SK-N-SH treated with all-trans-retinoic acid at 6 μM for 48 hours (cell line): ENCODE measurements at regions not wholly inside any gene's neighbourhood (a gene's known extent, or its start where the extent isn't known, plus 50 kb on each side); places are given as distances from the start of the nearest gene placed in this dataset.

Experiments used
- ATAC-seq: fragments of 200-7000 bp; cut with Tn5 transposase; 3 replicates; pipeline ENCODE4 v1.9.1; 2020; ENCODE audit warnings: mild to moderate bottlenecking, moderate library complexity
- ARNTL ChIP-seq: fragments of 450-650 bp; formaldehyde crosslinking; IDR thresholded peaks from 2 replicates; pipeline ENCODE4 v1.5.0; 2020; ENCODE audit warnings: low read depth, mild to moderate bottlenecking, moderate library complexity, borderline replicate concordance
- BACH2 ChIP-seq: fragments of 250-450 bp; sonication (Bioruptor Pico); IDR thresholded peaks from 2 replicates; pipeline ENCODE4 v1.9.0; 2021; ENCODE audit warnings: mild to moderate bottlenecking, borderline replicate concordance
- CSDC2 ChIP-seq: fragments of 250-450 bp; sonication (Bioruptor Pico); IDR thresholded peaks from 2 replicates; pipeline ENCODE4 v1.5.0; 2020; ENCODE audit warnings: mild to moderate bottlenecking, moderate library complexity
- ISL1 ChIP-seq: fragments of 250-450 bp; sonication (Bioruptor Pico); IDR thresholded peaks from 2 replicates; pipeline ENCODE4 v2.1.2; 2022; ENCODE audit warnings: mild to moderate bottlenecking, moderate library complexity
- OSR1 ChIP-seq: fragments of 250-450 bp; sonication (Bioruptor Pico); IDR thresholded peaks from 2 replicates; pipeline ENCODE4 v1.8.0; 2022; ENCODE audit warnings: moderate library complexity, mild to moderate bottlenecking, inconsistent platforms
- PPARA ChIP-seq: fragments of 250-450 bp; sonication (Bioruptor Pico); IDR thresholded peaks from 2 replicates; pipeline ENCODE4 v1.5.0; 2020; ENCODE audit warnings: mild to moderate bottlenecking, borderline replicate concordance
- RARB ChIP-seq: fragments of 250-450 bp; sonication (Bioruptor Pico); IDR thresholded peaks from 2 replicates; pipeline ENCODE4 v1.8.0; 2021; ENCODE audit warnings: mild to moderate bottlenecking, moderate library complexity
- SNAI2 ChIP-seq: fragments of 250-450 bp; sonication (Bioruptor Pico); IDR thresholded peaks from 2 replicates; pipeline ENCODE4 v1.5.0; 2020; ENCODE audit warnings: mild to moderate bottlenecking, moderate library complexity
- ZFP3 ChIP-seq: fragments of 250-450 bp; sonication (Bioruptor Pico); IDR thresholded peaks from 2 replicates; pipeline ENCODE4 v1.5.0; 2020; ENCODE audit warnings: mild to moderate bottlenecking, moderate library complexity
- ZFP30 ChIP-seq: fragments of 450-650 bp; formaldehyde crosslinking; IDR thresholded peaks from 2 replicates; pipeline ENCODE4 v1.5.0; 2022; ENCODE audit warnings: mild to moderate bottlenecking, moderate library complexity
- ZNF565 ChIP-seq: fragments of 450-650 bp; formaldehyde crosslinking; conservative IDR thresholded peaks from 2 replicates; pipeline ENCODE4 v1.5.0; 2020; ENCODE audit warnings: low read depth, mild to moderate bottlenecking, moderate library complexity
- ZNF70 ChIP-seq: fragments of 450-650 bp; formaldehyde crosslinking; IDR thresholded peaks from 2 replicates; pipeline ENCODE4 v1.5.0; 2020; ENCODE audit warnings: mild to moderate bottlenecking, moderate library complexity
- ZNF8 ChIP-seq: fragments of 450-650 bp; formaldehyde crosslinking; IDR thresholded peaks from 2 replicates; pipeline ENCODE4 v1.5.0; 2020; ENCODE audit warnings: mild to moderate bottlenecking, moderate library complexity
- TF ChIP-seq, protein P1 (sequence below): fragments of 250-450 bp; sonication (Bioruptor Pico); IDR thresholded peaks from 2 replicates; pipeline ENCODE4 v1.5.0; 2020; ENCODE audit warnings: mild to moderate bottlenecking, moderate library complexity
- TF ChIP-seq, protein P2 (sequence below): fragments of 250-450 bp; sonication (Bioruptor Pico); IDR thresholded peaks from 2 replicates; pipeline ENCODE4 v1.8.0; 2020; ENCODE audit warnings: mild to moderate bottlenecking, moderate library complexity, borderline replicate concordance
- TF ChIP-seq, protein P3 (sequence below): fragments of 250-450 bp; sonication (Bioruptor Pico); IDR thresholded peaks from 2 replicates; pipeline ENCODE4 v1.5.1; 2020; ENCODE audit warnings: low read depth, mild to moderate bottlenecking, moderate library complexity
- TF ChIP-seq, protein P4 (sequence below): fragments of 250-450 bp; sonication (Bioruptor Pico); IDR thresholded peaks from 2 replicates; pipeline ENCODE4 v1.8.0; 2021; ENCODE audit warnings: low read depth, mild to moderate bottlenecking, moderate library complexity, borderline replicate concordance
- TF ChIP-seq, protein P5 (sequence below): fragments of 250-450 bp; sonication (Bioruptor Pico); IDR thresholded peaks from 2 replicates; pipeline ENCODE4 v1.5.1; 2021; ENCODE audit warnings: mild to moderate bottlenecking, moderate library complexity

DNA sequence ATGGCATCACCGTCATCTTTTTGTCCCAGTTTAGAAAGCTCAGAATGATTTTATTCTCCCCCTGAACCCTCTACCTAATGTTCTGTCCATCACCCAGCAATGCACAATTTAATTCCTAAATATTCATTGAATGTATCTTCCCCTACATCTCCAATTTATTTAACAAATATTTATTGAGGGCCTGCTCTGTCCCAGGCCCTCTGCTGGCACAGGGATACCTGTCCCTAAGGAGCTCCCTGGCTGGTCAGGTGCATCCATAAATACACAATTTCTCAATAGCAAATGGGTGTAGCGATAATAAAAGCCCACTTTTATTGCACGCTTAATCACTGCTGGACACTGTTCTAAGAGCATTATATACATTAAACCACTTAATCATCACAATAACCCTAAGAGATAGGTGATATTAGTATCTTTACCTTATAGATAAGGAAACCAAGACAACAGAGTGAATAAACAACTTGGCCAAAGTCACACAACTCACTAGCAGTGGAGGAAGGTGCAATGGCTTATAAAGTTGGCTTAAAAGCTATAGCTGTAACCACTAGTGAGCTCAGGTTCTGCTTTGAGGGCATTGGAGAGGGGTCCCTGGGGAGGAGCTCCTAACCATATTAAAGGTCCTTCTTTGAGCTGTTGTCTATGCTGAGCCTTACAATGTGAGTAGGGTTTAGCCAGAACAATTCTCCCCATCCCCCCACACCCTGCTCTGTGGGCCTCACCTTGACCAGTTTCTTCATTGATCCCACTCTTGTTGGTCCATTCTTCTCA, 126.3 kb upstream of the JUN start:
- ATAC-seq = no peak
- TF ChIP-seq BACH2 (no peak), ZFP3 (no peak), CSDC2 (CRISPR knock-in tag) (no peak), ARNTL (CRISPR knock-in tag) (no peak), ISL1 (CRISPR knock-in tag) (no peak), ZNF565 (CRISPR knock-in tag) (no peak), OSR1 (CRISPR knock-in tag) (no peak)
- TF ChIP-seq, protein P1, sequence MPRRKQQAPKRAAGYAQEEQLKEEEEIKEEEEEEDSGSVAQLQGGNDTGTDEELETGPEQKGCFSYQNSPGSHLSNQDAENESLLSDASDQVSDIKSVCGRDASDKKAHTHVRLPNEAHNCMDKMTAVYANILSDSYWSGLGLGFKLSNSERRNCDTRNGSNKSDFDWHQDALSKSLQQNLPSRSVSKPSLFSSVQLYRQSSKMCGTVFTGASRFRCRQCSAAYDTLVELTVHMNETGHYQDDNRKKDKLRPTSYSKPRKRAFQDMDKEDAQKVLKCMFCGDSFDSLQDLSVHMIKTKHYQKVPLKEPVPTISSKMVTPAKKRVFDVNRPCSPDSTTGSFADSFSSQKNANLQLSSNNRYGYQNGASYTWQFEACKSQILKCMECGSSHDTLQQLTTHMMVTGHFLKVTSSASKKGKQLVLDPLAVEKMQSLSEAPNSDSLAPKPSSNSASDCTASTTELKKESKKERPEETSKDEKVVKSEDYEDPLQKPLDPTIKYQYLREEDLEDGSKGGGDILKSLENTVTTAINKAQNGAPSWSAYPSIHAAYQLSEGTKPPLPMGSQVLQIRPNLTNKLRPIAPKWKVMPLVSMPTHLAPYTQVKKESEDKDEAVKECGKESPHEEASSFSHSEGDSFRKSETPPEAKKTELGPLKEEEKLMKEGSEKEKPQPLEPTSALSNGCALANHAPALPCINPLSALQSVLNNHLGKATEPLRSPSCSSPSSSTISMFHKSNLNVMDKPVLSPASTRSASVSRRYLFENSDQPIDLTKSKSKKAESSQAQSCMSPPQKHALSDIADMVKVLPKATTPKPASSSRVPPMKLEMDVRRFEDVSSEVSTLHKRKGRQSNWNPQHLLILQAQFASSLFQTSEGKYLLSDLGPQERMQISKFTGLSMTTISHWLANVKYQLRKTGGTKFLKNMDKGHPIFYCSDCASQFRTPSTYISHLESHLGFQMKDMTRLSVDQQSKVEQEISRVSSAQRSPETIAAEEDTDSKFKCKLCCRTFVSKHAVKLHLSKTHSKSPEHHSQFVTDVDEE (CRISPR knock-in tag) = no peak
- TF ChIP-seq, protein P2, sequence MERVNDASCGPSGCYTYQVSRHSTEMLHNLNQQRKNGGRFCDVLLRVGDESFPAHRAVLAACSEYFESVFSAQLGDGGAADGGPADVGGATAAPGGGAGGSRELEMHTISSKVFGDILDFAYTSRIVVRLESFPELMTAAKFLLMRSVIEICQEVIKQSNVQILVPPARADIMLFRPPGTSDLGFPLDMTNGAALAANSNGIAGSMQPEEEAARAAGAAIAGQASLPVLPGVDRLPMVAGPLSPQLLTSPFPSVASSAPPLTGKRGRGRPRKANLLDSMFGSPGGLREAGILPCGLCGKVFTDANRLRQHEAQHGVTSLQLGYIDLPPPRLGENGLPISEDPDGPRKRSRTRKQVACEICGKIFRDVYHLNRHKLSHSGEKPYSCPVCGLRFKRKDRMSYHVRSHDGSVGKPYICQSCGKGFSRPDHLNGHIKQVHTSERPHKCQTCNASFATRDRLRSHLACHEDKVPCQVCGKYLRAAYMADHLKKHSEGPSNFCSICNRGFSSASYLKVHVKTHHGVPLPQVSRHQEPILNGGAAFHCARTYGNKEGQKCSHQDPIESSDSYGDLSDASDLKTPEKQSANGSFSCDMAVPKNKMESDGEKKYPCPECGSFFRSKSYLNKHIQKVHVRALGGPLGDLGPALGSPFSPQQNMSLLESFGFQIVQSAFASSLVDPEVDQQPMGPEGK (CRISPR knock-in tag) = no peak
- TF ChIP-seq, protein P3, sequence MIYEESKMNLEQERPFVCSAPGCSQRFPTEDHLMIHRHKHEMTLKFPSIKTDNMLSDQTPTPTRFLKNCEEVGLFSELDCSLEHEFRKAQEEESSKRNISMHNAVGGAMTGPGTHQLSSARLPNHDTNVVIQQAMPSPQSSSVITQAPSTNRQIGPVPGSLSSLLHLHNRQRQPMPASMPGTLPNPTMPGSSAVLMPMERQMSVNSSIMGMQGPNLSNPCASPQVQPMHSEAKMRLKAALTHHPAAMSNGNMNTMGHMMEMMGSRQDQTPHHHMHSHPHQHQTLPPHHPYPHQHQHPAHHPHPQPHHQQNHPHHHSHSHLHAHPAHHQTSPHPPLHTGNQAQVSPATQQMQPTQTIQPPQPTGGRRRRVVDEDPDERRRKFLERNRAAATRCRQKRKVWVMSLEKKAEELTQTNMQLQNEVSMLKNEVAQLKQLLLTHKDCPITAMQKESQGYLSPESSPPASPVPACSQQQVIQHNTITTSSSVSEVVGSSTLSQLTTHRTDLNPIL (CRISPR knock-in tag) = no peak
- TF ChIP-seq, protein P4, sequence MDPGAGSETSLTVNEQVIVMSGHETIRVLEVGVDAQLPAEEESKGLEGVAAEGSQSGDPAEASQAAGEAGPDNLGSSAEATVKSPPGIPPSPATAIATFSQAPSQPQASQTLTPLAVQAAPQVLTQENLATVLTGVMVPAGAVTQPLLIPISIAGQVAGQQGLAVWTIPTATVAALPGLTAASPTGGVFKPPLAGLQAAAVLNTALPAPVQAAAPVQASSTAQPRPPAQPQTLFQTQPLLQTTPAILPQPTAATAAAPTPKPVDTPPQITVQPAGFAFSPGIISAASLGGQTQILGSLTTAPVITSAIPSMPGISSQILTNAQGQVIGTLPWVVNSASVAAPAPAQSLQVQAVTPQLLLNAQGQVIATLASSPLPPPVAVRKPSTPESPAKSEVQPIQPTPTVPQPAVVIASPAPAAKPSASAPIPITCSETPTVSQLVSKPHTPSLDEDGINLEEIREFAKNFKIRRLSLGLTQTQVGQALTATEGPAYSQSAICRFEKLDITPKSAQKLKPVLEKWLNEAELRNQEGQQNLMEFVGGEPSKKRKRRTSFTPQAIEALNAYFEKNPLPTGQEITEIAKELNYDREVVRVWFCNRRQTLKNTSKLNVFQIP (CRISPR knock-in tag) = no peak

DNA sequence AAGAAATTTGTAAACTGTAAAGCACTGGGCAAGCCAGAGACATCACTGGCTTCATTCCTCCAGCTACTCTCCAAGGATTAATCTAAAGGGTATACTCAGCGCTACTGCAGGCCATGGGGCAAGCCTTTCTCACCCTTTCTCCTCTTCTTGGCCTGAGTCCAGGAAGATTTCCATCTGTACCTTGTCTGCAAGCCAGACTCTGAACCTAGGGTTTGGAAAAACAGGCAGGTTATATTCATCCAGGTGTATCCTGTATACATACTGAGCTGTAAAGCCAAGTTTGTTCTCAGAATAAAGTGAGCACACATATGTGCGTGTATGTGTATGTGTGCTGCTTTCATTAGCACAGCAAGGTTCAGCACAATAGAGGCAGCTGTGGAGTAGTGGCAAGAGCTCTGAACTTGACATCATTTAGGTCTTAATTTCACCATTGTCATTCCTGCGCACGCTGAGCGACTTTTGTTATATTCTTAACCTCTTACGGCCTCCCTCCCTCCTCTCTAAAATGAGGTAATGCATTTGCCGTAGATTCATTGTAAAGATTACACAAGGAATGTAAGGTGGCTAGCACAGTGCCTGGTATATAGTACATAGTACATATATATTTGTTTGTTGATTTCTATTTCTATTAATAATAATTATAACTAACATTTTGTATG, 128.1 kb upstream of the JUN start:
- no peak for TF ChIP-seq RARB
- no peak for TF ChIP-seq ZNF8 (CRISPR knock-in tag)
- no peak for TF ChIP-seq PPARA
- no peak for TF ChIP-seq SNAI2
- TF ChIP-seq, protein P4 (CRISPR knock-in tag) = no peak
- no peak for TF ChIP-seq ZNF565 (CRISPR knock-in tag)
- TF ChIP-seq, protein P2 (CRISPR knock-in tag) = no peak
- TF ChIP-seq BACH2 = no peak
- no peak for TF ChIP-seq ZFP3
- TF ChIP-seq ZNF70 = no peak
- no peak for TF ChIP-seq ISL1 (CRISPR knock-in tag)
- TF ChIP-seq ZFP30 (CRISPR knock-in tag) = no peak
- TF ChIP-seq, protein P1 (CRISPR knock-in tag) = no peak
- TF ChIP-seq, protein P5, sequence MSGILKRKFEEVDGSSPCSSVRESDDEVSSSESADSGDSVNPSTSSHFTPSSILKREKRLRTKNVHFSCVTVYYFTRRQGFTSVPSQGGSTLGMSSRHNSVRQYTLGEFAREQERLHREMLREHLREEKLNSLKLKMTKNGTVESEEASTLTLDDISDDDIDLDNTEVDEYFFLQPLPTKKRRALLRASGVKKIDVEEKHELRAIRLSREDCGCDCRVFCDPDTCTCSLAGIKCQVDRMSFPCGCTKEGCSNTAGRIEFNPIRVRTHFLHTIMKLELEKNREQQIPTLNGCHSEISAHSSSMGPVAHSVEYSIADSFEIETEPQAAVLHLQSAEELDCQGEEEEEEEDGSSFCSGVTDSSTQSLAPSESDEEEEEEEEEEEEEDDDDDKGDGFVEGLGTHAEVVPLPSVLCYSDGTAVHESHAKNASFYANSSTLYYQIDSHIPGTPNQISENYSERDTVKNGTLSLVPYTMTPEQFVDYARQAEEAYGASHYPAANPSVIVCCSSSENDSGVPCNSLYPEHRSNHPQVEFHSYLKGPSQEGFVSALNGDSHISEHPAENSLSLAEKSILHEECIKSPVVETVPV (CRISPR knock-in tag) = no peak
- no peak for ATAC-seq
